NCI-H2227 treated with DMSO at 0.1 percent for 48 hours (cell line): ENCODE measurements at regions not wholly inside any gene's neighbourhood (a gene's known extent, or its start where the extent isn't known, plus 50 kb on each side); places are given as distances from the start of the nearest gene placed in this dataset.
A peak's percentile ranks its signal among the peaks of the same experiment; 100 is the strongest.

Experiments used
- DNase-seq: peaks from one replicate; lab custom pipeline; 2025; lab: John Stamatoyannopoulos, UW

- peak; percentile 45 for DNase-seq
Measured at GRCh38 chr2:147649286-147649685, 195.5 kb upstream of the ACVR2A start.

DNA sequence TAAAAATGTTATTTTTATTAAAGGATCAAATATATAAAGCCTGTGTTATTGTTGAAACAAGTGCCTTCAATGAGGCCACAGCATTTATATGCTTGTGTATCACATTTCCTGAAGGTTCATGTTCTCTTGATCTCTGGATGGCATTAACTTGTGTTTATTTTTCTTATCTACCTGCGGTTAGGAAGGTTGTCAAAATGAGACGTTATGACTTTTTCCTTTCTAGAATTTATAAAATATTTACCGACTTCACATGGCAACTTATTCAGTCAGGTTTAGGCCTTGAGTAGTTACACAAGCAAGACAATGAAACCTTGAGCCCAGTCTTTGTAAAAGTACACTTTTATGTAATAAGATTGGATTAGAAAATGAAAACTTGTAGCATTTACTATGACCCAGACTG is 196.4 kb upstream of the ACVR2A start:
- DNase-seq, result no peak

DNA sequence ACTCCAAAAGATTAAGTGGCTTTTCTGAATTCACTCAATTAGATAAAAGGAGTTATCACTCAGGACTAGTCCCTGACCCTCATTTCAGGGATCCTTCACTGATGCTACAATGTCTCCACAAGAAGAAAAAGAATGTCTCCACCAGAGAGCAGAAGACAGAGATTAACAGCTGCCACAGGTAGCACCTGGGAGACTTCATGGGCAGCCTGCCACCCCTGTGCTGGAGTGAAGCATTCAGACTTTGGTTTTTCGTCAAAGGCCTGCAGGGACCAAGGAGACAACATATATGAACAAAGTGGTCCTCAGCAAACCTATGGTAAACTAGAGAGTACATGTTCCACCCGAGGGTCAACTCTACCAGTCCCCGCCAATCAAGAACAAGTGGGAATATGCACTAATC is 197.0 kb upstream of the ACVR2A start:
- no peak for DNase-seq

GRCh38 chr2:147646818-147647468 is 197.9 kb upstream of the ACVR2A start:
- DNase-seq, result no peak

GRCh38 chr2:147644491-147644890 is 200.3 kb upstream of the ACVR2A start:
- no peak for DNase-seq

GRCh38 chr2:147642765-147643164 is 202.1 kb upstream of the ACVR2A start:
- no peak for DNase-seq

GRCh38 chr2:147641651-147642050 is 203.2 kb upstream of the ACVR2A start:
- DNase-seq, result no peak

GRCh38 chr2:147639891-147640290 is 204.9 kb upstream of the ACVR2A start:
- no peak for DNase-seq

DNA sequence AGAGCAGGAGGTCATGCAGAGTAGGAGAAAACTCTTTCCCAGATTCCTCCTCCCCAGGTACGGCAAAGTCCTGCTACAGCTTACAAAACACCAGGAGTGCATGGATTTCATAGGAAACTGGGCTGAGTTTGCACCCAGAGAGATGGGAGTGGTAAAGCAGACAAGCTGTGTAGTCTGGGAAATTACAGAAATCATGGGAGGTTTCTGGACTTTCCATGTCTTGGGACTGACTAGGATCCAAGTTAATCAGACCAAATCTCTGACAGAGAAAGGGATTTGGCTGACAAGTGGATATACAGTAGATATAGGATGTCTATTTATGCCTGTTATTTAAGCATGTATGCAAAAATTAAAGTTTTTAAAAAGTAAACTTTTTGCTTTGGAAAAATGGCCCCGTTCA is 205.4 kb upstream of the ACVR2A start:
- DNase-seq, result no peak

DNA sequence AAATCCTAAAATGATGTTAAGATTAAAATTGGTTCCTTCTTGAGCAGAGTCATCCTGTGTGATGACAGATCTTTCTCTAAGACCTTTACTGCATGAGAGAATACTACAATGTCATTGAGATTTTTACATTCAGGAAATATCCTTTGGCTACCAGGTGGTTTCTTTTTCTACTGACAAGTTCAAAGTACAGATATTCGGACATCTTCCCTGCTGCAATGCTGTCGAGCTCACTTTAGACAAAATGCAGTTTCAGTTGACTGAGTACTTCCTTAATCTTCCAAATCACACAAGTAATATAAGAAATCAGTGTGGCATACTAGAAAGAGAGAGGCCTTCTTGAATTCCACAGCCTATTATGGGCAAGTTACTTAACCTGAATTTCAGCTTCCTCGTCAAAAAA is 207.9 kb upstream of the ACVR2A start:
- DNase-seq, result peak; percentile 11

GRCh38 chr2:147636238-147636882 is 208.5 kb upstream of the ACVR2A start:
- no peak for DNase-seq

GRCh38 chr2:147634826-147635225 is 210.0 kb upstream of the ACVR2A start:
- DNase-seq, result no peak

DNA sequence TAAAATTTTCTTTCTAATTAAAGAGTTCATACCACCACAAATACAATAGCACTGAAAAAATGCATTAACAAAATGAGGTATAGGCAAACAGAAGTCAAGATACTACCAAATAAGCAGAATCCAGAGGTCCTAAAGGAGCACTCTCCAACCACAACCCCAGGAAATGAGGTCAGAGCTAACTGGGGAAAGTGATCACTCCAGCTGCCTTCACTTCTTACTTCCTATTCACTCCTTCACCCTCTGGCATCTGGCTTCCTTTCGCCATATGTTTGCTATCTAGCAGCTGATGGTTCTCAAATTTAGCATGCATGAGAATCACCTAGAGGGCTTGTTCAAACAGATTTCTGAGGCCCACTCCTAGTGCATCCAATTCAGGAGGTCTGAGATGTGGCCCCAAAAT is 212.6 kb upstream of the ACVR2A start:
- DNase-seq, result no peak

- no peak for DNase-seq
Measured at GRCh38 chr2:147631294-147631693, 213.5 kb upstream of the ACVR2A start.

- DNase-seq, result no peak
Measured at GRCh38 chr2:147630585-147630984, 214.2 kb upstream of the ACVR2A start.

- DNase-seq, result no peak
Measured at GRCh38 chr2:147628971-147629421, 215.8 kb upstream of the ACVR2A start.

GRCh38 chr2:147623328-147623727 is 221.5 kb upstream of the ACVR2A start:
- DNase-seq, result no peak

GRCh38 chr2:147621656-147622197 is 223.1 kb upstream of the ACVR2A start:
- peak; percentile 96 for DNase-seq

- DNase-seq, result no peak
Measured at GRCh38 chr2:147619808-147620207, 225.0 kb upstream of the ACVR2A start.

DNA sequence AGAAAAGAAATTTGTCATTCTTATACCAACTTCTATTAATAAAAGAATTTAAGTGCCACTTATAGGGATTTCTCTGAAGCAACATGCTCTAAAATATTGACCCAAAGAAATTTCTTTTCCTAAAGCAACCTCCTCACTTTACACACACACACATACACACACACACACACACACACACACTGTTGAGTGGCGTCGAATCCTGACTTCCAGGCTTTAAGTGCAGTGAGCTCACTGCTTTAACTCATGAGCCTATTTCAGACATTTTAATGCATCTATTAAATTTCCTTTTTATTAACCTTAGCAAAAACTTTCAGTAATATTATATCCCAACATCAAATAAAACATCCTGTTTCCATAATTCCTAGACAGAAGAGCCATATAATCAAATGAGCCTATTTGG is 229.1 kb upstream of the ACVR2A start:
- no peak for DNase-seq

- DNase-seq, result no peak
Measured at GRCh38 chr2:147614979-147615470, 229.8 kb upstream of the ACVR2A start.

DNA sequence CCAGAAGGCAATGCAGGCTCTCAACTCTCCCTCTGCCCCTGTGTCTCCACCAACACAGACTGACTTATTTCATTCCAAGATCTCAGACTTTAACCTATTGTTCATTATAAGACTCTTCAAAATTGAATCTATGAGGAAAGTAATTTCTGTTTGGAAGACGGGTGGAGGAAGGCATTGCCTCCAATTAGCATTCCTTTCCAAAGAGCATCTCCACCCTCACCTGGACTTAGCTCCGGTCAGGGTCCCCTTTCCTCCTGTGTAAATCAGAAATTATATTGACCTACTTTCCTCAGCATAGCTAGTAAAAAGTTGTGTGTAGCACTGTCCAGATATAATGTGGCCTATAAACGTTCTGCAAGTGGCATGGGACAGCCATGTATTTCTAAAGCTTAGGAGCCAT is 230.4 kb upstream of the ACVR2A start:
- no peak for DNase-seq

- DNase-seq, result no peak
Measured at GRCh38 chr2:147610496-147611040, 234.3 kb upstream of the ACVR2A start.
